Breast epithelium (tissue), 3 donors: ENCODE measurements at regions not wholly inside any gene's neighbourhood (a gene's known extent, or its start where the extent isn't known, plus 50 kb on each side); places are given as distances from the start of the nearest gene placed in this dataset.

Experiments
- POLR2A ChIP-seq: fragments of 450-650 bp; IDR thresholded peaks from one replicate; pipeline ENCODE4 v1.6.1; 2016; ENCODE audit warnings: antibody characterized with exemption, mild to moderate bottlenecking, moderate library complexity
- TF ChIP-seq, protein P1 (sequence below), 3 donors: fragments of 450-650 bp; IDR thresholded peaks; one replicate each; pipeline ENCODE4 v1.5.1; 2016 to 2017; ENCODE audit warnings: antibody characterized with exemption in 3 of 3, mild to moderate bottlenecking in 3 of 3, moderate library complexity in 3 of 3

DNA sequence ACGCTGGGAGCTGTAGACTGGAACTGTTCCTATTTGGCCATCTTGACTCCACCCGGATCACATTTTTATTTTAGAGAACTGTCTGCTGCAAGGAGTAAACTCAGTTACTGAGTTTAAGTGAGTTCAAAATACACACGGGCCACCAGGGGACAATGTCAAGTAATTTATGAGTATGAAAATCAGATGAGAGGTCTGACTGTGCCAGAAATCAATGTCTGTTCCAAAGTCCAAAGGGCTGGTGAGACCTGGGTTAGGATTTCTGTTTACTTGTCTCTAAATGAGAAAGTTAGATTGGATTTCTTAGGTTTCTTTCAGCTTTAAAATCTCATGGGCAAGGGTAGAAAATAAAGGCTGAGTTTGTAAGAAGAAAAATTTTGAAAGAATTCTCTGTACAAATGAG, 465.8 kb upstream of the MEIS1 start:
- TF ChIP-seq, protein P1, sequence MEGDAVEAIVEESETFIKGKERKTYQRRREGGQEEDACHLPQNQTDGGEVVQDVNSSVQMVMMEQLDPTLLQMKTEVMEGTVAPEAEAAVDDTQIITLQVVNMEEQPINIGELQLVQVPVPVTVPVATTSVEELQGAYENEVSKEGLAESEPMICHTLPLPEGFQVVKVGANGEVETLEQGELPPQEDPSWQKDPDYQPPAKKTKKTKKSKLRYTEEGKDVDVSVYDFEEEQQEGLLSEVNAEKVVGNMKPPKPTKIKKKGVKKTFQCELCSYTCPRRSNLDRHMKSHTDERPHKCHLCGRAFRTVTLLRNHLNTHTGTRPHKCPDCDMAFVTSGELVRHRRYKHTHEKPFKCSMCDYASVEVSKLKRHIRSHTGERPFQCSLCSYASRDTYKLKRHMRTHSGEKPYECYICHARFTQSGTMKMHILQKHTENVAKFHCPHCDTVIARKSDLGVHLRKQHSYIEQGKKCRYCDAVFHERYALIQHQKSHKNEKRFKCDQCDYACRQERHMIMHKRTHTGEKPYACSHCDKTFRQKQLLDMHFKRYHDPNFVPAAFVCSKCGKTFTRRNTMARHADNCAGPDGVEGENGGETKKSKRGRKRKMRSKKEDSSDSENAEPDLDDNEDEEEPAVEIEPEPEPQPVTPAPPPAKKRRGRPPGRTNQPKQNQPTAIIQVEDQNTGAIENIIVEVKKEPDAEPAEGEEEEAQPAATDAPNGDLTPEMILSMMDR (IDR thresholded peaks at IDR 0.05) = no peak
- TF ChIP-seq POLR2A = no peak
